ENCODE measurements at regions not wholly inside any gene's neighbourhood (a gene's known extent, or its start where the extent isn't known, plus 50 kb on each side); places are given as distances from the start of the nearest gene placed in this dataset.

GRCh38 chr3:144557515-144557914 lies 585.9 kb downstream of the DIPK2A start:
- H3K27ac ChIP-seq = no peak overlapping the region
- H3K4me3 ChIP-seq = no peak overlapping the region
- TF ChIP-seq CTCF (IDR thresholded peaks at IDR 0.05) = no peak
- ATAC-seq (ENCODE audit: insufficient number of reproducible peaks, low FRiP score, low read depth) (no peak), DNase-seq (ENCODE audit: low spot score) (no peak)
- H3K36me3 ChIP-seq = no peaks in the 10 kb centered on the region
- H3K4me1 ChIP-seq (ENCODE audit: control insufficient read depth in 1 of 2, low read depth in 2 of 2) = no peaks in the 10 kb centered on the region
- H3K9me3 ChIP-seq = no peaks in the 10 kb centered on the region
- no peaks in the 10 kb centered on the region for H3K27me3 ChIP-seq (replicated peaks; ENCODE audit: insufficient read depth)

GRCh38 chr3:144564011-144564410 lies 592.4 kb downstream of the DIPK2A start:
- ATAC-seq (ENCODE audit: insufficient number of reproducible peaks, low FRiP score, low read depth) (no peak), DNase-seq (ENCODE audit: low spot score) (no peak)

GRCh38 chr3:144566320-144566719 lies 594.7 kb downstream of the DIPK2A start:
- H3K4me3 ChIP-seq = no peak overlapping the region
- DNase-seq (ENCODE audit: low spot score) (no peak), ATAC-seq (ENCODE audit: insufficient number of reproducible peaks, low FRiP score, low read depth) (no peak)

More at GRCh38 chr3:144564011-144564410, 592.4 kb downstream of the DIPK2A start:
- no peak overlapping the region for H3K4me3 ChIP-seq
- no peak for TF ChIP-seq CTCF (IDR thresholded peaks at IDR 0.05)
- H3K36me3 ChIP-seq = no peaks in the 10 kb centered on the region
- H3K27ac ChIP-seq = no peak overlapping the region
- no peaks in the 10 kb centered on the region for H3K9me3 ChIP-seq
- H3K27me3 ChIP-seq (replicated peaks; ENCODE audit: insufficient read depth) = no peaks in the 10 kb centered on the region
- H3K4me1 ChIP-seq (ENCODE audit: control insufficient read depth in 1 of 2, low read depth in 2 of 2) = no peaks in the 10 kb centered on the region

GRCh38 chr3:144569651-144570050 lies 598.0 kb downstream of the DIPK2A start:
- Histone ChIP-seq H3K27me3 (replicated peaks; ENCODE audit: insufficient read depth) (no peaks in the 10 kb centered on the region), H3K9me3 (no peaks in the 10 kb centered on the region), H3K36me3 (no peaks in the 10 kb centered on the region), H3K27ac (no peak overlapping the region), H3K4me1 (ENCODE audit: control insufficient read depth in 1 of 2, low read depth in 2 of 2) (no peaks in the 10 kb centered on the region), H3K4me3 (no peak overlapping the region)
- no peak for ATAC-seq (ENCODE audit: insufficient number of reproducible peaks, low FRiP score, low read depth)
- TF ChIP-seq CTCF (IDR thresholded peaks at IDR 0.05) = no peak
- no peak for DNase-seq (ENCODE audit: low spot score)

More at GRCh38 chr3:144566320-144566719, 594.7 kb downstream of the DIPK2A start:
- Histone ChIP-seq H3K9me3 (no peaks in the 10 kb centered on the region), H3K36me3 (no peaks in the 10 kb centered on the region), H3K27me3 (replicated peaks; ENCODE audit: insufficient read depth) (no peaks in the 10 kb centered on the region), H3K4me1 (ENCODE audit: control insufficient read depth in 1 of 2, low read depth in 2 of 2) (no peaks in the 10 kb centered on the region), H3K27ac (no peak overlapping the region)
- no peak for TF ChIP-seq CTCF (IDR thresholded peaks at IDR 0.05)

GRCh38 chr3:144583871-144584270 lies 612.2 kb downstream of the DIPK2A start:
- ATAC-seq (ENCODE audit: insufficient number of reproducible peaks, low FRiP score, low read depth) (no peak), DNase-seq (ENCODE audit: low spot score) (no peak)
- Histone ChIP-seq H3K27ac (no peak overlapping the region), H3K4me3 (no peak overlapping the region), H3K4me1 (ENCODE audit: control insufficient read depth in 1 of 2, low read depth in 2 of 2) (no peaks in the 10 kb centered on the region), H3K36me3 (no peaks in the 10 kb centered on the region), H3K27me3 (replicated peaks; ENCODE audit: insufficient read depth) (no peaks in the 10 kb centered on the region), H3K9me3 (no peaks in the 10 kb centered on the region)
- TF ChIP-seq CTCF (IDR thresholded peaks at IDR 0.05) = no peak
